GM18511 (cell line): ENCODE measurements at regions not wholly inside any gene's neighbourhood (a gene's known extent, or its start where the extent isn't known, plus 50 kb on each side); places are given as distances from the start of the nearest gene placed in this dataset.

Source experiments
- ATAC-seq: cut with Tn5 transposase; IDR thresholded peaks from one replicate; pipeline ENCODE4 v1.9.1; 2021; ENCODE audit warnings: mild to moderate bottlenecking, moderate library complexity; ENCODE audit not compliant: unreplicated experiment

- no peak for ATAC-seq
Observed at GRCh38 chr4:22031423-22031822, 82.9 kb upstream of the KCNIP4 start.

GRCh38 chr4:22030881-22031280 lies 82.3 kb upstream of the KCNIP4 start:
- no peak for ATAC-seq

GRCh38 chr4:22030307-22030706 lies 81.7 kb upstream of the KCNIP4 start:
- no peak for ATAC-seq

GRCh38 chr4:22029803-22030202 lies 81.2 kb upstream of the KCNIP4 start:
- ATAC-seq = no peak

- no peak for ATAC-seq
Observed at GRCh38 chr4:22021106-22021505, 72.5 kb upstream of the KCNIP4 start.

- ATAC-seq = no peak
Observed at GRCh38 chr4:22020129-22020528, 71.6 kb upstream of the KCNIP4 start.

- ATAC-seq = no peak
Observed at GRCh38 chr4:22019676-22020075, 71.1 kb upstream of the KCNIP4 start.

- no peak for ATAC-seq
Observed at GRCh38 chr4:22014222-22014741, 65.7 kb upstream of the KCNIP4 start.

- ATAC-seq = no peak
Observed at GRCh38 chr4:22003878-22004277, 55.3 kb upstream of the KCNIP4 start.
